ENCODE measurements at regions not wholly inside any gene's neighbourhood (a gene's known extent, or its start where the extent isn't known, plus 50 kb on each side); places are given as distances from the start of the nearest gene placed in this dataset.

GRCh38 chr15:95737060-95737459 lies 593.4 kb upstream of the NR2F2 start:
- no peak for TF ChIP-seq FOXP2 (optimal IDR thresholded peaks at IDR 0.05; ENCODE audit: borderline replicate concordance, extremely low read depth, extremely low read length, insufficient read depth)
- TF ChIP-seq REST (IDR thresholded peaks at IDR 0.05; ENCODE audit: insufficient read depth in 1 of 2, low read depth in 2 of 2, low read length in 2 of 2) = no peak
- TF ChIP-seq SIN3A (IDR thresholded peaks at IDR 0.05; ENCODE audit: borderline replicate concordance, insufficient read depth, low read length) = no peak
- no peak for TF ChIP-seq TAF1 (IDR thresholded peaks at IDR 0.05; ENCODE audit: borderline replicate concordance, insufficient read depth, low read length)
- no peak for TF ChIP-seq POLR2AphosphoS5 (IDR thresholded peaks at IDR 0.05; ENCODE audit: low read depth, low read length)

GRCh38 chr15:95739131-95739530 lies 591.4 kb upstream of the NR2F2 start:
- TF ChIP-seq SIN3A (IDR thresholded peaks at IDR 0.05; ENCODE audit: borderline replicate concordance, insufficient read depth, low read length) (no peak), FOXP2 (optimal IDR thresholded peaks at IDR 0.05; ENCODE audit: borderline replicate concordance, extremely low read depth, extremely low read length, insufficient read depth) (no peak), REST (IDR thresholded peaks at IDR 0.05; ENCODE audit: insufficient read depth in 1 of 2, low read depth in 2 of 2, low read length in 2 of 2) (no peak), POLR2AphosphoS5 (IDR thresholded peaks at IDR 0.05; ENCODE audit: low read depth, low read length) (no peak), TAF1 (IDR thresholded peaks at IDR 0.05; ENCODE audit: borderline replicate concordance, insufficient read depth, low read length) (no peak)

GRCh38 chr15:95741830-95742229 lies 588.7 kb upstream of the NR2F2 start:
- no peak for TF ChIP-seq FOXP2 (optimal IDR thresholded peaks at IDR 0.05; ENCODE audit: borderline replicate concordance, extremely low read depth, extremely low read length, insufficient read depth)
- no peak for TF ChIP-seq POLR2AphosphoS5 (IDR thresholded peaks at IDR 0.05; ENCODE audit: low read depth, low read length)
- no peak for TF ChIP-seq REST (IDR thresholded peaks at IDR 0.05; ENCODE audit: insufficient read depth in 1 of 2, low read depth in 2 of 2, low read length in 2 of 2)
- no peak for TF ChIP-seq TAF1 (IDR thresholded peaks at IDR 0.05; ENCODE audit: borderline replicate concordance, insufficient read depth, low read length)
- no peak for TF ChIP-seq SIN3A (IDR thresholded peaks at IDR 0.05; ENCODE audit: borderline replicate concordance, insufficient read depth, low read length)

- TF ChIP-seq SIN3A (IDR thresholded peaks at IDR 0.05; ENCODE audit: borderline replicate concordance, insufficient read depth, low read length) = no peak
- TF ChIP-seq REST (IDR thresholded peaks at IDR 0.05; ENCODE audit: insufficient read depth in 1 of 2, low read depth in 2 of 2, low read length in 2 of 2) = no peak
Measured at GRCh38 chr15:95742256-95742655, 588.2 kb upstream of the NR2F2 start.

- TF ChIP-seq REST (IDR thresholded peaks at IDR 0.05; ENCODE audit: insufficient read depth in 1 of 2, low read depth in 2 of 2, low read length in 2 of 2) (no peak), TAF1 (IDR thresholded peaks at IDR 0.05; ENCODE audit: borderline replicate concordance, insufficient read depth, low read length) (no peak), FOXP2 (optimal IDR thresholded peaks at IDR 0.05; ENCODE audit: borderline replicate concordance, extremely low read depth, extremely low read length, insufficient read depth) (no peak), POLR2AphosphoS5 (IDR thresholded peaks at IDR 0.05; ENCODE audit: low read depth, low read length) (no peak), SIN3A (IDR thresholded peaks at IDR 0.05; ENCODE audit: borderline replicate concordance, insufficient read depth, low read length) (no peak)
Measured at GRCh38 chr15:95742836-95743235, 587.7 kb upstream of the NR2F2 start.

All from PFSK-1 (cell line).